IMR-90 (cell line): ENCODE measurements at regions not wholly inside any gene's neighbourhood (a gene's known extent, or its start where the extent isn't known, plus 50 kb on each side); places are given as distances from the start of the nearest gene placed in this dataset.

ENCODE experiments used
- ATAC-seq: fragments of 200-7000 bp; cut with Tn5 transposase; 2 replicates; pipeline ENCODE4 v1.9.1; 2020; ENCODE audit warnings: low read depth, mild to moderate bottlenecking, moderate library complexity
- BruUV-seq: library from RNA; stranded (reverse); fragments of 400-500 nt; replicated peaks from 2 replicates; lab custom pipeline; 2021; lab: Mats Ljungman, UMichigan
- CTCF ChIA-PET: fragments of 300-600 bp; formaldehyde crosslinking; extraction: SDS; loops from one replicate; lab custom pipeline; 2021; ENCODE audit warnings: antibody characterized with exemption; lab: Yijun Ruan, JAX
- POLR2A ChIA-PET: fragments of 300-600 bp; sonication (Branson Sonifier 250); formaldehyde crosslinking; loops from one replicate; lab custom pipeline; 2022; ENCODE audit warnings: antibody characterized with exemption; ENCODE audit not compliant: unreplicated experiment; lab: Charles Lee
- DNase-seq: peaks from one replicate; pipeline ENCODE4 v3.0.0; 2013
- H2AFZ ChIP-seq: replicated peaks from 2 replicates; pipeline ENCODE3; 2013; ENCODE audit warnings: low read length, mild to moderate bottlenecking; ENCODE audit not compliant: poor library complexity
- H2AK5ac ChIP-seq: 2 replicates; pipeline ENCODE4 v1.6.1; 2013; ENCODE audit warnings: low read depth, low read length, inconsistent platforms
- H2AK9ac ChIP-seq: replicated peaks from 2 replicates; pipeline ENCODE3; 2013; ENCODE audit warnings: mild to moderate bottlenecking, low read depth, low read length, moderate library complexity; ENCODE audit not compliant: poor library complexity
- H2BK120ac ChIP-seq: 2 replicates; pipeline ENCODE4 v1.6.1; 2013; ENCODE audit warnings: low read depth, low read length, inconsistent platforms
- H2BK15ac ChIP-seq: 3 replicates; pipeline ENCODE4 v1.6.1; 2013; ENCODE audit warnings: low read depth, low read length, inconsistent platforms
- H2BK20ac ChIP-seq: 2 replicates; pipeline ENCODE4 v1.6.1; 2013; ENCODE audit warnings: low read depth, mild to moderate bottlenecking, inconsistent platforms, low read length, moderate library complexity
- H2BK5ac ChIP-seq: 2 replicates; pipeline ENCODE4 v1.6.1; 2013; ENCODE audit warnings: mild to moderate bottlenecking, low read depth, low read length, inconsistent platforms; ENCODE audit not compliant: poor library complexity, severe bottlenecking
- H3K14ac ChIP-seq: replicated peaks from 2 replicates; pipeline ENCODE4 v1.6.1; 2013; ENCODE audit warnings: low read depth, low read length, inconsistent platforms
- H3K18ac ChIP-seq: 2 replicates; pipeline ENCODE4 v1.6.1; 2013; ENCODE audit warnings: low read depth, low read length, control low read depth
- H3K23ac ChIP-seq: 2 replicates; pipeline ENCODE4 v1.6.1; 2013; ENCODE audit warnings: low read depth, low read length, inconsistent platforms
- H3K27ac ChIP-seq: 2 replicates; pipeline ENCODE4 v1.5.1; 2013; ENCODE audit warnings: mild to moderate bottlenecking, control low read depth, low read length; ENCODE audit not compliant: insufficient read depth
- H3K27me3 ChIP-seq: 2 replicates; pipeline ENCODE4 v1.6.1; 2013; ENCODE audit warnings: low read length; ENCODE audit not compliant: control insufficient read depth, insufficient read depth
- H3K36me3 ChIP-seq: 2 replicates; pipeline ENCODE4 v1.6.1; 2013; ENCODE audit warnings: low read length, mixed read lengths; ENCODE audit not compliant: control insufficient read depth, insufficient read depth
- H3K4ac ChIP-seq: 2 replicates; pipeline ENCODE4 v1.6.1; 2013; ENCODE audit warnings: low read depth, low read length, inconsistent platforms
- H3K4me1 ChIP-seq: 2 replicates; pipeline ENCODE4 v1.6.1; 2013; ENCODE audit warnings: low read length, mixed read lengths; ENCODE audit not compliant: control insufficient read depth, insufficient read depth
- H3K4me2 ChIP-seq: 2 replicates; pipeline ENCODE4 v1.6.1; 2013; ENCODE audit warnings: low read depth, mild to moderate bottlenecking, control low read depth, low read length, moderate library complexity
- H3K4me3 ChIP-seq: 2 replicates; pipeline ENCODE4 v1.5.1; 2013; ENCODE audit warnings: low read depth, mild to moderate bottlenecking, control low read depth, low read length, moderate library complexity; ENCODE audit not compliant: insufficient read depth
- H3K56ac ChIP-seq: 2 replicates; pipeline ENCODE4 v1.6.1; 2013; ENCODE audit warnings: low read length, inconsistent platforms; ENCODE audit not compliant: insufficient read depth; ENCODE audit errors: extremely low read depth
- H3K79me1 ChIP-seq, 2 experiments: 2 replicates each; pipeline ENCODE4 v1.6.1; 2013; ENCODE audit warnings: low read length in 2 of 2, inconsistent platforms in 1 of 2, low read depth in 1 of 2
- H3K9ac ChIP-seq: 2 replicates; pipeline ENCODE4 v1.6.1; 2013; ENCODE audit warnings: low read depth, low read length, control low read depth
- H3K9me1 ChIP-seq: 2 replicates; pipeline ENCODE4 v1.6.1; 2013; ENCODE audit warnings: low read length, inconsistent platforms; ENCODE audit not compliant: insufficient read depth
- H3K9me3 ChIP-seq: 2 replicates; pipeline ENCODE4 v1.6.1; 2013; ENCODE audit warnings: low read length; ENCODE audit not compliant: control insufficient read depth, insufficient read depth
- H4K20me1 ChIP-seq: 2 replicates; pipeline ENCODE4 v1.6.1; 2013; ENCODE audit warnings: low read length, inconsistent platforms; ENCODE audit not compliant: insufficient read depth
- H4K5ac ChIP-seq: 2 replicates; pipeline ENCODE4 v1.6.1; 2013; ENCODE audit warnings: mild to moderate bottlenecking, low read depth, low read length, control low read depth
- H4K8ac ChIP-seq, 2 experiments: 2 replicates each; pipeline ENCODE4 v1.6.1; 2013; ENCODE audit warnings: low read depth in 2 of 2, low read length in 2 of 2, control low read depth in 1 of 2, inconsistent platforms in 1 of 2
- H4K91ac ChIP-seq: 2 replicates; pipeline ENCODE4 v1.6.1; 2013; ENCODE audit warnings: low read depth, low read length, inconsistent platforms; ENCODE audit not compliant: insufficient read depth
- CEBPB ChIP-seq: IDR thresholded peaks from 2 replicates; pipeline ENCODE4 v1.6.1; 2012; ENCODE audit warnings: low read depth, low read length, improper control_type of control experiment
- CHD1 ChIP-seq: IDR thresholded peaks from 2 replicates; pipeline ENCODE4 v1.6.1; 2012; ENCODE audit warnings: low read depth, low read length, improper control_type of control experiment
- RAD21 ChIP-seq: IDR thresholded peaks from 2 replicates; pipeline ENCODE4 v1.6.1; 2012; ENCODE audit warnings: low read length, improper control_type of control experiment
- RCOR1 ChIP-seq: IDR thresholded peaks from 2 replicates; pipeline ENCODE4 v1.6.1; 2012; ENCODE audit warnings: mild to moderate bottlenecking, low read length, improper control_type of control experiment; ENCODE audit not compliant: insufficient replicate concordance
- SMC3 ChIP-seq: fragments of 150-350 bp; IDR thresholded peaks from 2 replicates; pipeline ENCODE4 v1.6.1; 2016; ENCODE audit warnings: low read depth, mild to moderate bottlenecking, antibody characterized with exemption, low read length, moderate library complexity
- dilution Hi-C: fragments of 300-500 bp; cut with HindIII; formaldehyde crosslinking; loops from one replicate; pipeline ENCODE4 v1.14.3; 2018; ENCODE audit warnings: low sequenced_read_pairs; ENCODE audit not compliant: unreplicated experiment
- in situ Hi-C: fragments of 300-500 bp; cut with MboI; formaldehyde crosslinking; loops from 3 replicates; pipeline ENCODE4 v1.14.3; 2019; ENCODE audit warnings: low sequenced_read_pairs, inconsistent platforms, mixed read lengths
- intact Hi-C: fragments of 100-400 bp; cut with micrococcal nuclease; formaldehyde crosslinking; loops from 2 replicates; pipeline ENCODE4 v1.10.0; 2022
- TF ChIP-seq, protein P1 (sequence below): fragments of 150-350 bp; IDR thresholded peaks from 2 replicates; pipeline ENCODE4 v1.6.1; 2016; ENCODE audit warnings: low read depth, mild to moderate bottlenecking, low read length, moderate library complexity, borderline replicate concordance

DNA sequence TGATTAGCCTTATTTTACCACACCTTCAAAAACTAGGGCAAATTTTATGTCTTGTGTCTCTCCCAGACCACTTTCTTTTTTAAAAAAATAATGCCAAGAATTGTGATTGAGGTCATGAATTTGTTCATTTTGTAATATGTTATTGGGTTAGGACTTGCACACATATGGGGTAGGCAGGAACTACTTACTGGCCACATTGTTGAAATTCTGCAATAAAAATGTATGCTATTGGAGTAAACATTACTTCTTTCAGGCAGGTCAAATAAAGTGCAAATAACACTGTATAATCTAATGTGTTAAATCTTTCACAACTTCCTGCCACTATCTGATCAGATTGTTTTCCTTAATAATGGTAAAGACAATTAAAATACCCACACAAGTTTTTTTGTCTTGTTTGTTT, 166.6 kb upstream of the COL11A1 start:
- Histone ChIP-seq H3K4me2 (no peak overlapping the region), H3K9me1 (no peaks in the 10 kb centered on the region), H2AK9ac (no peak overlapping the region), H3K36me3 (no peaks in the 10 kb centered on the region), H3K23ac (no peak overlapping the region), H3K27me3 (no peaks in the 10 kb centered on the region), H3K9ac (no peak overlapping the region), H3K18ac (no peak overlapping the region), H3K4me3 (no peak overlapping the region), H2BK120ac (no peak overlapping the region), H2BK5ac (no peak overlapping the region), H3K56ac (no peak overlapping the region), H2AFZ (peak overlapping the region; percentile 56), H3K14ac (no peak overlapping the region), H2BK15ac (no peak overlapping the region), H3K9me3 (no peaks in the 10 kb centered on the region), H4K5ac (no peak overlapping the region), H4K20me1 (no peaks in the 10 kb centered on the region), H3K27ac (no peak overlapping the region), H3K4ac (no peak overlapping the region), H3K4me1 (no peaks in the 10 kb centered on the region; the same call in 1 of the 2 replicates), H2BK20ac (no peak overlapping the region), H4K8ac (no peak overlapping the region), H4K91ac (no peak overlapping the region), H3K79me1 (no peaks in the 10 kb centered on the region), H2AK5ac (no peak overlapping the region)
- dilution Hi-C loops (no loop called here), intact Hi-C loops (no loop called here), in situ Hi-C loops (no loop called here)
- no TSS peak for BruUV-seq
- no peak for TF ChIP-seq CHD1
- no peak for TF ChIP-seq SMC3
- no peak for TF ChIP-seq RCOR1
- no peak for TF ChIP-seq RAD21
- no peak for TF ChIP-seq CEBPB
- TF ChIP-seq, protein P1, sequence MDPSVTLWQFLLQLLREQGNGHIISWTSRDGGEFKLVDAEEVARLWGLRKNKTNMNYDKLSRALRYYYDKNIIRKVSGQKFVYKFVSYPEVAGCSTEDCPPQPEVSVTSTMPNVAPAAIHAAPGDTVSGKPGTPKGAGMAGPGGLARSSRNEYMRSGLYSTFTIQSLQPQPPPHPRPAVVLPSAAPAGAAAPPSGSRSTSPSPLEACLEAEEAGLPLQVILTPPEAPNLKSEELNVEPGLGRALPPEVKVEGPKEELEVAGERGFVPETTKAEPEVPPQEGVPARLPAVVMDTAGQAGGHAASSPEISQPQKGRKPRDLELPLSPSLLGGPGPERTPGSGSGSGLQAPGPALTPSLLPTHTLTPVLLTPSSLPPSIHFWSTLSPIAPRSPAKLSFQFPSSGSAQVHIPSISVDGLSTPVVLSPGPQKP, result no peak
- no peak for DNase-seq
- CTCF ChIA-PET, result no interaction called here
- POLR2A ChIA-PET, result no interaction called here
- no peak for ATAC-seq
